ENCODE measurements at regions not wholly inside any gene's neighbourhood (a gene's known extent, or its start where the extent isn't known, plus 50 kb on each side); places are given as distances from the start of the nearest gene placed in this dataset.

DNA sequence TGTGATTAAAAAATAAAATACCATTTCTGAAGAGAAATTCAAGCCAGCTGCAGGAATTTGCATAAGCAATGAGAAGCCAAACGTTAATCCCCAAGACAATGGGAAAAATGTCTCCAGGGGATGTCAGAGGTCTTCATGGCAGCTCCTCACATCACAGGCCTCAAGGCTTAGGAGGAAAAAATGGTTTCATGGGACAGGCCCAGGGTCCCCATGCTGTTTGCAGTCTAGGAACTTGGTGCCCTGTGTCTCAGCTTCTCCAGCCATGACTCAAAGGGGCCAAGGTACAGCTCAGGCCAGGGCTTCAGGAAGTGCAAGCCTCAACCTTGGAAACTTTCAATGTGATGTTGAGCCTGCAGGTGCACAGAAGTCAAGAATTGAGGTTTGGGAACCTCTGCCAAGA is 1428.4 kb upstream of the CDH2 start:
- TF ChIP-seq, protein P1, sequence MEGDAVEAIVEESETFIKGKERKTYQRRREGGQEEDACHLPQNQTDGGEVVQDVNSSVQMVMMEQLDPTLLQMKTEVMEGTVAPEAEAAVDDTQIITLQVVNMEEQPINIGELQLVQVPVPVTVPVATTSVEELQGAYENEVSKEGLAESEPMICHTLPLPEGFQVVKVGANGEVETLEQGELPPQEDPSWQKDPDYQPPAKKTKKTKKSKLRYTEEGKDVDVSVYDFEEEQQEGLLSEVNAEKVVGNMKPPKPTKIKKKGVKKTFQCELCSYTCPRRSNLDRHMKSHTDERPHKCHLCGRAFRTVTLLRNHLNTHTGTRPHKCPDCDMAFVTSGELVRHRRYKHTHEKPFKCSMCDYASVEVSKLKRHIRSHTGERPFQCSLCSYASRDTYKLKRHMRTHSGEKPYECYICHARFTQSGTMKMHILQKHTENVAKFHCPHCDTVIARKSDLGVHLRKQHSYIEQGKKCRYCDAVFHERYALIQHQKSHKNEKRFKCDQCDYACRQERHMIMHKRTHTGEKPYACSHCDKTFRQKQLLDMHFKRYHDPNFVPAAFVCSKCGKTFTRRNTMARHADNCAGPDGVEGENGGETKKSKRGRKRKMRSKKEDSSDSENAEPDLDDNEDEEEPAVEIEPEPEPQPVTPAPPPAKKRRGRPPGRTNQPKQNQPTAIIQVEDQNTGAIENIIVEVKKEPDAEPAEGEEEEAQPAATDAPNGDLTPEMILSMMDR (optimal IDR thresholded peaks at IDR 0.05 in 1 of 3, IDR thresholded peaks at IDR 0.05 in 1 of 3, conservative IDR thresholded peaks at IDR 0.05 in 1 of 3; ENCODE audit: extremely low read depth in 1 of 3, insufficient read depth in 2 of 3, low read length in 3 of 3), result no peak
- TF ChIP-seq EZH2 (IDR thresholded peaks at IDR 0.05; ENCODE audit: low read length), result no peak

Data from keratinocyte (primary cell).